A549 (cell line): ENCODE measurements at regions not wholly inside any gene's neighbourhood (a gene's known extent, or its start where the extent isn't known, plus 50 kb on each side); places are given as distances from the start of the nearest gene placed in this dataset.

ENCODE experiments used
- ATAC-seq, 2 experiments: fragments of 200-7000 bp in 1 of 2; fragments of >200 bp in 1 of 2; cut with Nextera tagmentation in 1 of 2; cut with Tn5 transposase in 1 of 2; 3 replicates each; pipeline versions ENCODE4 v1.8.0 to v1.9.1; 2018 to 2020; ENCODE audit warnings: mild to moderate bottlenecking in 1 of 2, moderate library complexity in 1 of 2
- CTCF ChIA-PET: fragments of 300-600 bp; sonication (Branson Sonifier 250); formaldehyde crosslinking; extraction: SDS; loops from one replicate; lab custom pipeline; 2021; ENCODE audit warnings: antibody characterized with exemption, inconsistent platforms; lab: Yijun Ruan, JAX
- POLR2A ChIA-PET: fragments of 350-600 bp; formaldehyde crosslinking; extraction: SDS; loops from one replicate; lab custom pipeline; 2021; ENCODE audit warnings: antibody characterized with exemption, inconsistent platforms; lab: Yijun Ruan, JAX
- DNase-seq, 2 experiments: peaks; one replicate each; pipeline versions ENCODE4 v3.0.0 to v3.0.0-alpha.2; 2011 to 2016; ENCODE audit warnings: low read depth in 1 of 2, low spot score in 1 of 2
- FAIRE-seq: peaks from 2 replicates; lab custom pipeline; 2011; peaks lifted over from hg19 to GRCh38; lab: Jason Lieb, UNC
- H3K27ac ChIP-seq, 2 experiments: fragments of >200 bp; sonication (Bioruptor Twin); formaldehyde crosslinking; 3 replicates each; pipeline ENCODE4 v1.5.1; 2016 to 2017
- H3K4me1 ChIP-seq: fragments of >200 bp; sonication (Bioruptor Twin); formaldehyde crosslinking; 3 replicates; pipeline ENCODE4 v1.6.1; 2016
- H3K4me2 ChIP-seq: fragments of >200 bp; sonication (Bioruptor Twin); formaldehyde crosslinking; 3 replicates; pipeline ENCODE4 v1.6.1; 2016
- H3K4me3 ChIP-seq: fragments of >200 bp; sonication (Bioruptor Twin); formaldehyde crosslinking; 3 replicates; pipeline ENCODE4 v1.5.1; 2016
- H3K9me3 ChIP-seq: fragments of >200 bp; sonication (Bioruptor Twin); formaldehyde crosslinking; 3 replicates; pipeline ENCODE4 v1.6.1; 2016
- BHLHE40 ChIP-seq: IDR thresholded peaks from 2 replicates; pipeline ENCODE4 v1.6.1; 2012; ENCODE audit warnings: low read depth, low read length, inconsistent platforms
- CHD2 ChIP-seq: fragments of 150-350 bp; IDR thresholded peaks from 2 replicates; pipeline ENCODE4 v1.6.1; 2014; ENCODE audit warnings: low read length; ENCODE audit not compliant: partially characterized antibody
- CHD4 ChIP-seq: fragments of 200-600 bp; sonication (generic); IDR thresholded peaks from 2 replicates; pipeline ENCODE4 v1.6.1; 2016; ENCODE audit warnings: antibody characterized with exemption, mild to moderate bottlenecking, borderline replicate concordance
- HOXA7 ChIP-seq: fragments of 250-450 bp; sonication (Bioruptor Pico); IDR thresholded peaks from 2 replicates; pipeline ENCODE4 v1.5.0; 2020; ENCODE audit warnings: mild to moderate bottlenecking, moderate library complexity
- HOXB5 ChIP-seq: fragments of 250-450 bp; sonication (Bioruptor Pico); IDR thresholded peaks from 2 replicates; pipeline ENCODE4 v1.5.0; 2020; ENCODE audit warnings: mild to moderate bottlenecking, moderate library complexity
- JUN ChIP-seq, 2 experiments: fragments of >200 bp; sonication (Bioruptor Twin); formaldehyde crosslinking; IDR thresholded peaks; 2 replicates in 1 of 2; 3 replicates in 1 of 2; pipeline ENCODE4 v1.6.1; 2016 to 2017
- JUNB ChIP-seq: fragments of >200 bp; sonication (Bioruptor Twin); formaldehyde crosslinking; IDR thresholded peaks from 2 replicates; pipeline ENCODE4 v1.6.1; 2016
- KDM1A ChIP-seq: fragments of 200-600 bp; sonication (generic); IDR thresholded peaks from 2 replicates; pipeline ENCODE4 v1.6.1; 2016; ENCODE audit warnings: low read depth, mild to moderate bottlenecking
- MYC ChIP-seq: IDR thresholded peaks from 2 replicates; pipeline ENCODE4 v1.6.1; 2012; ENCODE audit warnings: mild to moderate bottlenecking, inconsistent platforms, low read length, improper control_type of control experiment, borderline replicate concordance
- PHF8 ChIP-seq: fragments of 200-600 bp; sonication (generic); IDR thresholded peaks from 2 replicates; pipeline ENCODE4 v1.6.1; 2016; ENCODE audit warnings: low read depth, mild to moderate bottlenecking, antibody characterized with exemption, moderate library complexity, borderline replicate concordance
- POLR2A ChIP-seq: IDR thresholded peaks from 2 replicates; pipeline ENCODE4 v1.6.1; 2012; ENCODE audit warnings: mild to moderate bottlenecking, low read length
- POLR2AphosphoS2 ChIP-seq: conservative IDR thresholded peaks from 2 replicates; pipeline ENCODE4 v1.6.1; 2012; ENCODE audit warnings: low read length, improper control_type of control experiment, inconsistent platforms
- RNF2 ChIP-seq: fragments of 200-600 bp; sonication (generic); IDR thresholded peaks from 2 replicates; pipeline ENCODE4 v1.6.1; 2016; ENCODE audit warnings: low read depth, mild to moderate bottlenecking, antibody characterized with exemption, moderate library complexity, borderline replicate concordance
- SREBF2 ChIP-seq: fragments of 450-650 bp; IDR thresholded peaks from 2 replicates; pipeline ENCODE4 v1.6.1; 2014; ENCODE audit warnings: mild to moderate bottlenecking, moderate library complexity
- TFCP2L1 ChIP-seq: fragments of 250-450 bp; sonication (Bioruptor Pico); IDR thresholded peaks from 2 replicates; pipeline ENCODE4 v1.5.0; 2021; ENCODE audit warnings: mild to moderate bottlenecking
- ZNF302 ChIP-seq: fragments of 250-450 bp; sonication (Bioruptor Pico); IDR thresholded peaks from 2 replicates; pipeline ENCODE4 v1.9.0; 2021; ENCODE audit warnings: inconsistent platforms, mild to moderate bottlenecking, moderate library complexity
- WGBS: methylation state at CpG from one replicate; pipeline ENCODE4 v1.1.6; 2017; ENCODE audit errors: missing lambda C conversion rate; 5-methylcytosine and 5-hydroxymethylcytosine counted together
- TF ChIP-seq, protein P1 (sequence below): fragments of 250-450 bp; sonication (Bioruptor Pico); IDR thresholded peaks from 2 replicates; pipeline ENCODE4 v1.5.0; 2021; ENCODE audit warnings: mild to moderate bottlenecking, moderate library complexity, borderline replicate concordance
- TF ChIP-seq, protein P2 (sequence below): fragments of >200 bp; sonication (Bioruptor Twin); formaldehyde crosslinking; IDR thresholded peaks from 2 replicates; pipeline ENCODE4 v1.6.1; 2016

DNA sequence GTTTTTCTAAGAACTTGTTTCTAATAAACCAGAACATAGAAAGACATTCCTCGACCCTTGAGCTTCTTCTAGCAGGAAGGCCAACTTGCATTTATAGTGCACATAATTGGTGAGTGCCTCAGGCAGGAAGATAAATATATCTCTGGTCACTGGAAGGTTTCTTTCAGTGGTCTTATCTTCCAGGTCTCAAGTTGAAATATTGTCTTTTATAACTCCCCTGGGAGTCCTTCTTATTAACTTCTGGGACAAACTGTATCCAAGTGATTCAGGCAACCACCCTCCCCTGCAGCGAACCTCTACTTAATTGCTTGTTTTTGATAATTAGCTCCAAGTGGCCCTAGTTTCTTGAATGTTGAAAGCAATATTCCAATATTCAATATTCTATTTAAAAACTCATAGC, 346.8 kb upstream of the GOLIM4 start:
- H3K9me3 ChIP-seq = no peaks in the 10 kb centered on the region
- no peak overlapping the region for H3K4me3 ChIP-seq
- DNase-seq = no peak
- CTCF ChIA-PET = no interaction called here
- no peak overlapping the region for H3K27ac ChIP-seq
- POLR2A ChIA-PET = no interaction called here
- FAIRE-seq = no peak
- no peaks in the 10 kb centered on the region for H3K4me1 ChIP-seq
- no peak overlapping the region for H3K4me2 ChIP-seq
- TF ChIP-seq SREBF2 = no peak
- TF ChIP-seq TFCP2L1 (CRISPR knock-in tag) = no peak
- TF ChIP-seq POLR2AphosphoS2 = no peak
- no peak for TF ChIP-seq POLR2A
- TF ChIP-seq, protein P1, sequence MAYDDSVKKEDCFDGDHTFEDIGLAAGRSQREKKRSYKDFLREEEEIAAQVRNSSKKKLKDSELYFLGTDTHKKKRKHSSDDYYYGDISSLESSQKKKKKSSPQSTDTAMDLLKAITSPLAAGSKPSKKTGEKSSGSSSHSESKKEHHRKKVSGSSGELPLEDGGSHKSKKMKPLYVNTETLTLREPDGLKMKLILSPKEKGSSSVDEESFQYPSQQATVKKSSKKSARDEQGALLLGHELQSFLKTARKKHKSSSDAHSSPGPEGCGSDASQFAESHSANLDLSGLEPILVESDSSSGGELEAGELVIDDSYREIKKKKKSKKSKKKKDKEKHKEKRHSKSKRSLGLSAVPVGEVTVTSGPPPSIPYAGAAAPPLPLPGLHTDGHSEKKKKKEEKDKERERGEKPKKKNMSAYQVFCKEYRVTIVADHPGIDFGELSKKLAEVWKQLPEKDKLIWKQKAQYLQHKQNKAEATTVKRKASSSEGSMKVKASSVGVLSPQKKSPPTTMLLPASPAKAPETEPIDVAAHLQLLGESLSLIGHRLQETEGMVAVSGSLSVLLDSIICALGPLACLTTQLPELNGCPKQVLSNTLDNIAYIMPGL (CRISPR knock-in tag) = no peak
- no peak for TF ChIP-seq CHD4
- TF ChIP-seq MYC = no peak
- TF ChIP-seq BHLHE40 = no peak
- TF ChIP-seq HOXB5 (CRISPR knock-in tag) = no peak
- WGBS = 3% methylated on average over 2 of the region's 2 CpGs
- ATAC-seq = no peak

DNA sequence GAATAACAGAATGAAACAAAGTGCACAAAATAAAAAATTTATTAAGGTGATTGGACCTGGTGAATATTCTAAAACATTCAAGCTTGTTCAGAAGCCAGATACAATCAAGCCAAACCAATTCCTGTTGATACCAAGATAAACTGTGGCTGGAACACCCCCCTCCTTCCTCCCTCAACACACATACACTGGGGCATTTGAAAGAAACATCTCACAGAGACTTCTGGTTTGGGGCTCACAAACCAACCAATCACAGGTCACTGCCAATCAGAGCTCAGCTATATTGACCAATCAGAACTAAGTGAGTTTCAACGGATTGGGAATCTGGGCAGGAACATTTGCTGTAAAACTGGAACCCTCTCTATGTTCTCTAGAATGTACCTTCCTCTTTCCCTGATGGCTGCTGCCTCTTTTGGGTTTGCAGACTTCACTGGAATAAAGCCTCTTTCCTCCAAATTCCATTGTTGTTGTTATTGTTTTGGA, 340.6 kb upstream of the GOLIM4 start:
- Histone ChIP-seq H3K4me1 (no peaks in the 10 kb centered on the region), H3K9me3 (no peaks in the 10 kb centered on the region), H3K4me2 (no peak overlapping the region), H3K4me3 (no peak overlapping the region), H3K27ac (no peak overlapping the region)
- FAIRE-seq = no peak
- WGBS = 0% methylated on average over 1 of the region's 1 CpG
- ChIA-PET CTCF (no interaction called here), POLR2A (no interaction called here)
- no peak for TF ChIP-seq HOXA7 (CRISPR knock-in tag)
- TF ChIP-seq, protein P1 (CRISPR knock-in tag) = no peak
- TF ChIP-seq RNF2 = no peak
- TF ChIP-seq JUN (IDR thresholded peaks at IDR 0.05) = no peak
- no peak for TF ChIP-seq ZNF302
- no peak for ATAC-seq
- DNase-seq = no peak

DNA sequence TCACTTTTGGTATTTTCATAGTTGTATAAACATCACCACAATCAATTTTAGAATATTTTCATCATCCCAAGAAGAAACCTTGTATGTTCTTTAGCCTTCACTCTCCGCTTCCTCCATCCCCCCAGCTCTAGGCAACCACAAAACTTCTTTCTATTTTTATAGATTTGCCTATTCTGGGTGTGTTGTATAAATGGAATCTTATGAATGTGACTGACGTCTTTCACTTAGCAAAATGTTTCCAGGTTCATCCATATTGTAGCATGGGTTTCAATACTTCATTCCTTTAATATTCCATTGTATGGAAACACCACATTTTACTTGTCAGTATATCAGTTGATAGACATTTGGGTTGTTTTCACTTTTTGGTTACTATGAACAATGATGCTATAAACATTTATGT, 335.8 kb upstream of the GOLIM4 start:
- POLR2A ChIA-PET = no interaction called here
- CTCF ChIA-PET = no interaction called here
- H3K27ac ChIP-seq = no peak overlapping the region
- DNase-seq (no peak), FAIRE-seq (no peak), ATAC-seq (no peak)
- no peaks in the 10 kb centered on the region for H3K9me3 ChIP-seq
- H3K4me3 ChIP-seq = no peak overlapping the region
- H3K4me2 ChIP-seq = no peak overlapping the region
- TF ChIP-seq, protein P2, sequence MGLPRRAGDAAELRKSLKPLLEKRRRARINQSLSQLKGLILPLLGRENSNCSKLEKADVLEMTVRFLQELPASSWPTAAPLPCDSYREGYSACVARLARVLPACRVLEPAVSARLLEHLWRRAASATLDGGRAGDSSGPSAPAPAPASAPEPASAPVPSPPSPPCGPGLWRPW = no peak
- TF ChIP-seq CHD2 = no peak
- no peak for TF ChIP-seq PHF8
- no peak for TF ChIP-seq JUNB
- no peak for TF ChIP-seq POLR2AphosphoS2
- no peak for TF ChIP-seq KDM1A
- H3K4me1 ChIP-seq = no peaks in the 10 kb centered on the region
- WGBS = 5% methylated on average over 2 of the region's 2 CpGs
